Progenitor cell of endocrine pancreas (in vitro differentiated cells): ENCODE measurements at regions not wholly inside any gene's neighbourhood (a gene's known extent, or its start where the extent isn't known, plus 50 kb on each side); places are given as distances from the start of the nearest gene placed in this dataset.
"Not testable (repeated sequence)": the region's sequence is repeated elsewhere in the genome, so short reads cannot be mapped to it uniquely, and the experiment has no call there.

ENCODE experiments used
- DNase-seq: peaks from one replicate; pipeline ENCODE4 v3.0.0; 2021; ENCODE audit warnings: low spot score; ENCODE audit not compliant: unreplicated experiment
- H3K27ac Mint-ChIP-seq: 2 replicates; pipeline ENCODE4 v1.8.0; 2021; ENCODE audit warnings: mild to moderate bottlenecking, moderate library complexity, mixed read lengths
- H3K27me3 Mint-ChIP-seq: 2 replicates; pipeline ENCODE4 v1.8.0; 2021; ENCODE audit warnings: mixed read lengths
- H3K36me3 Mint-ChIP-seq: 2 replicates; pipeline ENCODE4 v1.8.0; 2022; ENCODE audit warnings: mixed read lengths; ENCODE audit not compliant: insufficient read depth
- H3K4me1 Mint-ChIP-seq: 2 replicates; pipeline ENCODE4 v1.8.0; 2021; ENCODE audit warnings: low read depth, mixed read lengths
- H3K4me3 Mint-ChIP-seq: 2 replicates; pipeline ENCODE4 v1.8.0; 2021; ENCODE audit warnings: low read depth, mild to moderate bottlenecking, moderate library complexity, mixed read lengths
- H3K9me3 Mint-ChIP-seq: 2 replicates; pipeline ENCODE4 v1.8.0; 2021; ENCODE audit warnings: low read depth, mixed read lengths
- TF ChIP-seq, protein P1 (sequence below): fragments of 200-600 bp; sonication (generic); IDR thresholded peaks from one replicate; pipeline ENCODE4 v1.5.0; 2021; ENCODE audit warnings: antibody characterized with exemption, mild to moderate bottlenecking; ENCODE audit not compliant: unreplicated experiment

DNA sequence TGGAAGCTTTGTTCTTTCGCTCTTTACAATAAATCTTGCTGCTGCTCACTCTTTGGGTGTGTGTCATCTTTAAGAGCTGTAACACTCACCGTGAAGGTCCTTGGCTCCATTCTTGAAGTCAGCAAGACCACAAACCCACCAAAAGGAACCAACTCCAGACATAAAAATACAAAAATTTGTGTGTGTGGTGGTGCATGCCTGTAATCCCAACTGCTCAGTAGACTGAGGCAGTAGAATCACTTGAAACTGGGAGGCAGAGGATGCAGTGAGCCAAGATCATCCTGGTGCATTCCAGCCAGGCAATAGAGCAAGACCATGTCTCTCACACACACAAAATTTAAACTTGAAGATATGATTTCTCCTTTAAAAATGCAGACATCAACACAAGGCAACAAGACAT is 1431.7 kb upstream of the B3GALT2 start:
- TF ChIP-seq, protein P1, sequence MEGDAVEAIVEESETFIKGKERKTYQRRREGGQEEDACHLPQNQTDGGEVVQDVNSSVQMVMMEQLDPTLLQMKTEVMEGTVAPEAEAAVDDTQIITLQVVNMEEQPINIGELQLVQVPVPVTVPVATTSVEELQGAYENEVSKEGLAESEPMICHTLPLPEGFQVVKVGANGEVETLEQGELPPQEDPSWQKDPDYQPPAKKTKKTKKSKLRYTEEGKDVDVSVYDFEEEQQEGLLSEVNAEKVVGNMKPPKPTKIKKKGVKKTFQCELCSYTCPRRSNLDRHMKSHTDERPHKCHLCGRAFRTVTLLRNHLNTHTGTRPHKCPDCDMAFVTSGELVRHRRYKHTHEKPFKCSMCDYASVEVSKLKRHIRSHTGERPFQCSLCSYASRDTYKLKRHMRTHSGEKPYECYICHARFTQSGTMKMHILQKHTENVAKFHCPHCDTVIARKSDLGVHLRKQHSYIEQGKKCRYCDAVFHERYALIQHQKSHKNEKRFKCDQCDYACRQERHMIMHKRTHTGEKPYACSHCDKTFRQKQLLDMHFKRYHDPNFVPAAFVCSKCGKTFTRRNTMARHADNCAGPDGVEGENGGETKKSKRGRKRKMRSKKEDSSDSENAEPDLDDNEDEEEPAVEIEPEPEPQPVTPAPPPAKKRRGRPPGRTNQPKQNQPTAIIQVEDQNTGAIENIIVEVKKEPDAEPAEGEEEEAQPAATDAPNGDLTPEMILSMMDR = no peak
- Mint-ChIP-seq H3K27ac (no peak overlapping the region), H3K9me3 (peaks cover 4% of the 10 kb centered on the region), H3K4me1 (no peaks in the 10 kb centered on the region), H3K27me3 (no peaks in the 10 kb centered on the region), H3K4me3 (no peak overlapping the region), H3K36me3 (no peaks in the 10 kb centered on the region)
- no peak for DNase-seq

DNA sequence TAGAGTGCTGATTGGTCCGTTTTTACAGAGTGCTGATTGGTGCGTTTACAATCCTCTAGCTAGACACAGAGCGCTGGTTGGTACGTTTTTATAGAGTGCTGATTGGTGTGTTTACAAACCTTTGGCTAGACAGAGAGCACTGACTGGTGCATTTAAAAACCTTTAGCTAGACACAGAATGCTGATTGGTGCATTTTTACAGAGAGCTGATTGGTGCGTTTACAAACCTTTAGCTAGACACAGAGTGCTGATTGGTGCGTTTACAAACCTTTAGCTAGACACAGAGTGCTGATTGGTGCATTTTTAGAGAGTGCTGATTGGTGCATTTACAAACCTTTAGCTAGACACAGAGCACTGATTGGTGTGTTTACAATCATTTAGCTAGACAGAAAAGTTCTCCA is 1430.9 kb upstream of the B3GALT2 start:
- not testable (repeated sequence) for H3K27me3 Mint-ChIP-seq, DNase-seq, H3K4me3 Mint-ChIP-seq, H3K27ac Mint-ChIP-seq, H3K9me3 Mint-ChIP-seq, H3K36me3 Mint-ChIP-seq, H3K4me1 Mint-ChIP-seq

DNA sequence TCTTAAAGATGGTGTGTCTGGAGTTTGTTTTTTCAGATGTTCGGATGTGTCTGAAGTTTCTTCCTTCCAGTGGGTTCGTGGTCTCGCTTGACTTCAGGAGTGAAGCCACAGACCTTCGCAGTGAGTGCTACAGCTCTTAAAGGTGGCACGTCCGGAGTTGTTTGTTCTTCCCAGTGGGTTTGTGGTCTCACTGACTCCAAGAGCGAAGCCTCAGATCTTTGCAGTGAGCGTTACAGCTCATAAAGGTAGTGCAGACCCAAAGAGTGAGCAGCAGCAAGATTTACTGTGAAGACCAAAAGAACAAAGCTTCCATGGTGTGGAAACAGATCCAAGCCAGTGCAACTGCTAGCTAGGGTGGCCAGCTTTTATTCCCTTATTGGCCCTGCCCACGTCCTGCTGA is 1430.4 kb upstream of the B3GALT2 start:
- DNase-seq = no peak
- H3K4me1 Mint-ChIP-seq = no peaks in the 10 kb centered on the region
- H3K4me3 Mint-ChIP-seq = no peak overlapping the region
- H3K36me3 Mint-ChIP-seq = no peaks in the 10 kb centered on the region
- H3K27ac Mint-ChIP-seq = no peak overlapping the region
- TF ChIP-seq, protein P1 = no peak
- peaks cover 4% of the 10 kb centered on the region for H3K9me3 Mint-ChIP-seq
- no peaks in the 10 kb centered on the region for H3K27me3 Mint-ChIP-seq

DNA sequence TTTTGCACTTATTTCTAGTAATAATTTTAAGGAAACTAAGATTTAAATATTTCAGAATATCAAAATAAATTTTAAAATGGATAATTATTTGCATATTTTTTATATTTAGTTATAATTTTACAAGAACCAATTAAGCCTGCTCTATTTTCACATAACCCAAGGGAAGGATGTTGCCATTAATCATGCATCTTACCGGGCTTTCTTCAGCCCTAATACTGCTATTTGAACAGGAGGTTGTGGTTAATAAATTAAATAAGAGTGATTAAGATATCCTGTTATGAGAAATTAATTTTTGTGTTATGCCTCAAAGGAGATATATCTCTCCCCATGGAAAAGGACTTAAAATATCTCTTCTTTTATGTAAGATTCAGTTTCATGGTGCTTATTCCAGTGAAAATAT is 1415.8 kb upstream of the B3GALT2 start:
- TF ChIP-seq, protein P1 = no peak
- H3K4me1 Mint-ChIP-seq = no peaks in the 10 kb centered on the region
- no peaks in the 10 kb centered on the region for H3K27me3 Mint-ChIP-seq
- no peaks in the 10 kb centered on the region for H3K9me3 Mint-ChIP-seq
- H3K4me3 Mint-ChIP-seq = no peak overlapping the region
- H3K36me3 Mint-ChIP-seq = no peaks in the 10 kb centered on the region
- DNase-seq = no peak
- no peak overlapping the region for H3K27ac Mint-ChIP-seq

DNA sequence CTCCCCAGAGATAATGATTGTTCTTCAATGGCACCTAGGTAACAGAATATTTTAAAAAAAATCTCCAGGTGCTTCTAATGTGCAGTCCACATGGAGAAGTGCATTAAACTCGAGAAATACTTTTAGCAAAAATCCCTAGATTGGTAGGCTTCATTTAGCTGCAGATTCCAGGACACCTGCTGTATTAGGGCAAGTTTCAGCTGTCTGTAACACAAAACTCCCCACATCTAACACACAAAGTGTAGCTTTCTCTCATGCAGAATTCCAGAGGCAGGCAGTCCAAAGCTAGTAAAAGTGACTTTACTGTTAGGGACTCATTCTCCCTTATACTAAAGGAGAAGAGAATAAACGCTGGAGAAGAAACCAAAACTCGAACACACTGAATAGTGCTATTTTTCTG is 1414.3 kb upstream of the B3GALT2 start:
- H3K36me3 Mint-ChIP-seq = no peaks in the 10 kb centered on the region
- no peaks in the 10 kb centered on the region for H3K9me3 Mint-ChIP-seq
- no peak for DNase-seq
- H3K27ac Mint-ChIP-seq = no peak overlapping the region
- no peaks in the 10 kb centered on the region for H3K27me3 Mint-ChIP-seq
- H3K4me3 Mint-ChIP-seq = no peak overlapping the region
- TF ChIP-seq, protein P1 = no peak
- H3K4me1 Mint-ChIP-seq = no peaks in the 10 kb centered on the region

DNA sequence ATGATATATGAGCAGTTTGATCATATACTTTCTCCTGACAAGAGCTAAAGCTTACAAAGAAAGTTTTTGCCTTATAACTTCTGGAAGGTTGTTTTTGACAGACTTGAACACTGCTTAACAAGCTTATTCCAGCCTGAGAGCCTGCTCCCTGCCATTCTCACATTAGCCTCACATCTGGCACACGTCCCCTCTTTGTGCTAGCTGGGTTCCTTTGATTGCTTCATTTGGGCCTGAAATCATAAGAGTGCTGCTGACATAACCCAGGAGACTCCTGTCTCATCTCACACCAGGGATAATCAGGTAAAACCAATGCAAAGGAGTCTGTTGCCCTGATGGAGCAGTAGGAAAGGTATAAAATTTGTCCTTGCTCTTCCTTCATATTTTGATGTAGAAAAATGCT is 1411.7 kb upstream of the B3GALT2 start:
- TF ChIP-seq, protein P1 = no peak
- Mint-ChIP-seq H3K9me3 (no peaks in the 10 kb centered on the region), H3K27ac (no peak overlapping the region), H3K4me1 (no peaks in the 10 kb centered on the region), H3K27me3 (no peaks in the 10 kb centered on the region), H3K36me3 (no peaks in the 10 kb centered on the region), H3K4me3 (no peak overlapping the region)
- no peak for DNase-seq
